ENCODE measurements at regions not wholly inside any gene's neighbourhood (a gene's known extent, or its start where the extent isn't known, plus 50 kb on each side); places are given as distances from the start of the nearest gene placed in this dataset.

- DNase-seq (ENCODE audit: low spot score), result no peak
- peaks cover 1% of the 10 kb centered on the region for H3K27me3 Mint-ChIP-seq (ENCODE audit: unreplicated experiment)
- H3K36me3 Mint-ChIP-seq (ENCODE audit: low read depth, unreplicated experiment), result no peaks in the 10 kb centered on the region
- no peaks in the 10 kb centered on the region for H3K4me1 Mint-ChIP-seq (ENCODE audit: unreplicated experiment)
- TF ChIP-seq CTCF (IDR thresholded peaks at IDR 0.05; ENCODE audit: unreplicated experiment), result no peak
- no peak overlapping the region for H3K27ac Mint-ChIP-seq (ENCODE audit: unreplicated experiment)
- H3K4me3 Mint-ChIP-seq (ENCODE audit: unreplicated experiment), result no peak overlapping the region
- H3K9me3 Mint-ChIP-seq (ENCODE audit: unreplicated experiment), result no peaks in the 10 kb centered on the region
Measured at GRCh38 chr12:108455706-108456105, 59.4 kb upstream of the FICD start.

- TF ChIP-seq CTCF (IDR thresholded peaks at IDR 0.05; ENCODE audit: unreplicated experiment), result no peak
- Mint-ChIP-seq H3K27me3 (ENCODE audit: unreplicated experiment) (peaks cover 1% of the 10 kb centered on the region), H3K4me1 (ENCODE audit: unreplicated experiment) (no peaks in the 10 kb centered on the region), H3K4me3 (ENCODE audit: unreplicated experiment) (no peak overlapping the region), H3K27ac (ENCODE audit: unreplicated experiment) (no peak overlapping the region), H3K36me3 (ENCODE audit: low read depth, unreplicated experiment) (no peaks in the 10 kb centered on the region), H3K9me3 (ENCODE audit: unreplicated experiment) (no peaks in the 10 kb centered on the region)
- DNase-seq (ENCODE audit: low spot score), result no peak
Measured at GRCh38 chr12:108454539-108455139, 60.4 kb upstream of the FICD start.

- no peak for TF ChIP-seq CTCF (IDR thresholded peaks at IDR 0.05; ENCODE audit: unreplicated experiment)
- Mint-ChIP-seq H3K4me3 (ENCODE audit: unreplicated experiment) (no peak overlapping the region), H3K27me3 (ENCODE audit: unreplicated experiment) (no peaks in the 10 kb centered on the region), H3K36me3 (ENCODE audit: low read depth, unreplicated experiment) (no peaks in the 10 kb centered on the region), H3K4me1 (ENCODE audit: unreplicated experiment) (peaks cover 30% of the 10 kb centered on the region), H3K9me3 (ENCODE audit: unreplicated experiment) (no peaks in the 10 kb centered on the region), H3K27ac (ENCODE audit: unreplicated experiment) (no peak overlapping the region)
- no peak for DNase-seq (ENCODE audit: low spot score)
Measured at GRCh38 chr12:108449478-108449877, 65.6 kb upstream of the FICD start.

- Mint-ChIP-seq H3K9me3 (ENCODE audit: unreplicated experiment) (no peaks in the 10 kb centered on the region), H3K36me3 (ENCODE audit: low read depth, unreplicated experiment) (no peaks in the 10 kb centered on the region), H3K27ac (ENCODE audit: unreplicated experiment) (no peak overlapping the region), H3K27me3 (ENCODE audit: unreplicated experiment) (no peaks in the 10 kb centered on the region), H3K4me3 (ENCODE audit: unreplicated experiment) (no peak overlapping the region), H3K4me1 (ENCODE audit: unreplicated experiment) (peaks cover 33% of the 10 kb centered on the region)
- TF ChIP-seq CTCF (IDR thresholded peaks at IDR 0.05; ENCODE audit: unreplicated experiment), result no peak
- no peak for DNase-seq (ENCODE audit: low spot score)
Measured at GRCh38 chr12:108448246-108448645, 66.8 kb upstream of the FICD start.

GRCh38 chr12:108447168-108447832, 67.8 kb upstream of the FICD start:
- no peak for TF ChIP-seq CTCF (IDR thresholded peaks at IDR 0.05; ENCODE audit: unreplicated experiment)
- Mint-ChIP-seq H3K4me3 (ENCODE audit: unreplicated experiment) (no peak overlapping the region), H3K27me3 (ENCODE audit: unreplicated experiment) (peaks cover 1% of the 10 kb centered on the region), H3K36me3 (ENCODE audit: low read depth, unreplicated experiment) (no peaks in the 10 kb centered on the region), H3K9me3 (ENCODE audit: unreplicated experiment) (no peaks in the 10 kb centered on the region), H3K27ac (ENCODE audit: unreplicated experiment) (peak overlapping the region; percentile 81), H3K4me1 (ENCODE audit: unreplicated experiment) (peaks cover 41% of the 10 kb centered on the region)
- no peak for DNase-seq (ENCODE audit: low spot score)

Data from endothelial cell (in vitro differentiated cells).